HG03439 (cell line): ENCODE measurements at regions not wholly inside any gene's neighbourhood (a gene's known extent, or its start where the extent isn't known, plus 50 kb on each side); places are given as distances from the start of the nearest gene placed in this dataset.

Experiments used
- ATAC-seq: cut with Tn5 transposase; IDR thresholded peaks from one replicate; pipeline ENCODE4 v1.9.1; 2021; ENCODE audit warnings: mild to moderate bottlenecking, moderate library complexity; ENCODE audit not compliant: unreplicated experiment

DNA sequence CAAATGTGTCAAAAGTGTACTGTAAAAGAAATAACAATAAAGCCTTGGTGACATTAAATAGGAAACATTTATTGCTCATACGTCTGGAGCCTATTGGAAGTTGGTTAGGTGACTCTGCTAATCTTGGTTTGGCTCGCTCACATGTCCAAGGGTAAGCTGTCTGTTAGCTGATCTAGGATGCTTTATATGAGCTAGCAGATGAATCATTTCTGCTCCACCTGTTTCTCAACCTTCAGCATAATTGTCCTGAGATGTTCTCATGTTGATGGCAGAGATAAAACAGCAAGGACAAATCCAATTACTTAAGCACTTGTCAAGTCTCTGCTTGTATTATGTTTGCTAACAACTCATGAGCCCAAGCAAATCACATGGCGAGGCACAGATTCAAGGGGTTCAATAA lies 56.0 kb upstream of the CD53 start:
- no peak for ATAC-seq

DNA sequence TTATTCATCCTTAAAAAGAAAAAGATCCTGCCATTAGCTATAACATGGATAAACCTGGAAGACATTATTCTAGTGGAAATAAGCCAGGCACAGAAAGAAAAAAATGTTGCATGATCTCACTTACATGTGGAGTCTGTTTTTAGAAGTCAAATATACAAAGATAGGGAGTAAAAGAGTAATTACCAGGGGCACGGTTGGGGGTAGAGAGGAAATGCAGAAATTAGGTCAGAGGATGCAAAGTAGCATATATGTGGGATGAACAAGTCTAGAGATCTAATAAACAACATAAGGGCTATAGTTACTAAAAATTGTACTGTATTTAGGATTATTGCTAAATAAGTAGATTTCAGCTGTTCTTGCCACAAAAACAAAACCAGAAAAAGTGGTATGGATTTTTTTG lies 61.4 kb upstream of the CD53 start:
- ATAC-seq = no peak

DNA sequence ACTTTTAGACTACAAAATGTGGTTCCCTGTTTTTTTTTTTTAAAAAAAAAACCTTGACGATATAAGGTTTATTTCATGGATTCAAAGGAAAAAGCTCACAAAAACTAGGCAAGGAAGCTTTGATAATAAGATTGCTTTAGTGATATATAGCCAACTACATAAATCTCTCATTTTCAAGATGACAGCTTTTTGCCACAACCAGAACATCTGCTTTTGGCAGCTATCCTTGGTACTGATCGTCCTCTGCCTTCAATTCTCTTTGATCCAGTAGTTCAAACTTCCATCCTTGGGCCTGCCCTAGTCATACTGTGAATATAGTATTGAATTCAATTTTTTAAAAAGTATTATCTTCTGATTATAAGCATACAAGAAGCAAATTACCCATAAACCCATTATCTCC lies 72.9 kb upstream of the CD53 start:
- ATAC-seq = no peak

DNA sequence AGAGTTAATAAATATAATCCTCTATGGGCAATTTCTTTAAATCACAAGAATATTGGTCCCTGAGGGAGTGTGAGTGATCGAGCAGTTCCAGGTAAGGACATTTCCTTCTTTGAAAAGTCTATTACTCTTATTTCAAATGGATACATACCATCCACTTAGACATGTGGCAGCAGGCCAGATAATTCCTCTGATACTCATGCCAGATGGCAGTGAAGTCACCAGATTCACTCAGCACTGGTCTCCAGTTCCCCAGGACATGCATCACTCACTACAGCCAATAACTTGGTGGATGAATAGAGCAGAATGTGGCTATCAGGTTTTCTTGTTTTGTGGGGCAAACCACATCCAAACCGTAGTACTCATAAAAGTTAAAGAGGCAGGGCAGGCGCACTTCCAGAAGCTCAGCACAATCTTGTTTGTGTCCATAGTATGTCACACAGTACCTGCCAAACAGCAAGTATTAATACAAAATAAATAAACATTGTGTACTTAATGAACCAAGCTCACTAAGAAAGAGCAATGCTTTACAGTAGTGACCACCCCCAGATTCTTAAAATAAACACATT lies 74.2 kb upstream of the CD53 start:
- no peak for ATAC-seq

DNA sequence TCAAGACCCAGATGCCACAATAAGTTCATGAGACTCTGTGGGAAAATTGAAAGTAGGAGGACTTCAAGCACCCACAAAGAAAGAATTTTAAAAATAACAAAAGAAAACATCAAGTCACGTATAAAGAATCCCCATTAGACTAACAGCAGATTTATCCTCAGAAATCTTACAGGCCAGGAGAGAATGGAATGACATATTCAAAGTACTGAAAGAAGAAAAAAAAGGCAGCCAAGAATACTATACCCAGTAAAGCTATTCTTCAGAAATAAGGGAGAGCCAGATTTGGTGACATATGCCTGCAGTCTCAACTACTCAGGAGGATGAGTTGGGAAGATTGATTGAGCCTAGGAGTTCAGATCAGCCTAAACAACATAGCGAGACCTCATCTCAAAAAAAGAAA lies 84.3 kb upstream of the CD53 start:
- ATAC-seq = no peak

DNA sequence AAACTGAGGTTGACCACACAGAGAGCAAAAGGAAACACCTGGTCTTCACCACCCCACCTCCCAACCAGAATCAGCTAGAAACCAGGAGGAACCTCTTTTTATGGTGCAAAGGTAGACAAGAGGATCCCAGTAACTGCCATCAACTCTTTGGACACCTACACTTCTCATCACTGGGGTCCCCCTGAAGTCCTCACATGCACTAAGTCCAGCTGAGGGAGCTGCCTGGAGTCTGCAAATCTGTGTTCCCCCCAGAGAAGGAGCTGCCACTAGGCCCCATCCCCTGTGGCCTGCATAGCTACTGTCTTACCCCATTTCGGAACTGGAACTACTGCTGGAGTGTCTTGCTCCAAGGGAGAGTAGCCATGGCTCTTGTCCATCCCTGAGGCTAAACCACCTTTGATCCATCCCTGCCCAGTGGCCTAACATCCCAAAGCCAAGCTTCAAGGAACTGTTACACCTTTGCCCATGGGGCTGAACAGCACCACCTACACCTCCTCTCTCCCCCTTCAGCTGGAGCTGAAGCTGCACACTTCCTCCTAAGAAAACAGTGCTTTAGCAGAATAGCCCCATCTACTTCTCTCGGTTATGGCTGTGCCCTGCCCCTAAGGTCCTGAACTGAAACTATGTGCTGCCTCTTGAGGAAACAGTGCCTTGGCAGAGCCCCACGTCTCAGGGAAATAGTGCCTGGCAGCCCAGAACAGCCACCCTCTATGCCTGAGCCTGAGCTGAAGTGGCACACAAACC lies 85.4 kb upstream of the CD53 start:
- peak; percentile 79 for ATAC-seq

DNA sequence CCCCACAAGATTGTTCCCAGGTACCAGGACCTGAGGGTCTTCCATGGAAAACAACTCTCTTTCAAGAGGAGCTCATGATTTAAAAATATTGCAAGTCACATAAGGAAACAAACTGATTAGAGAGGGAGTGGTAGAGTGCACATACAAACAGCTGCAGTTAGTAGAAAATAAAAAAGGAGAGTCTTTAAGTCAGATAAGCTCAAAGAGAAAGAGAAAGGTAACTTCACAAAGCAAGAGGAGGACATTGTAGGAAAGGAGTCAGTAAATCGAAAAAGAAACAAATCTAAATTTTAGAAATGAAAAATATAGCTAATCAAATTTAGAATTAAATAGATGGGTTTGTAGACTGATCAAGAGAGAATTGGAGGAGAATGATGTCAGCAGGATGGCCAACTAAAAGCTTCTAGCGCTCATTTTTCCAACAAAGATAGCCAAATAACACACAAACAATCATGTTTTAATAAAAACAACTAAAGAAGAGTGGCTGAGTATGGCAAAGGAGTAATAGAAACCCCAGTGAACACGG lies 86.1 kb upstream of the CD53 start:
- no peak for ATAC-seq

DNA sequence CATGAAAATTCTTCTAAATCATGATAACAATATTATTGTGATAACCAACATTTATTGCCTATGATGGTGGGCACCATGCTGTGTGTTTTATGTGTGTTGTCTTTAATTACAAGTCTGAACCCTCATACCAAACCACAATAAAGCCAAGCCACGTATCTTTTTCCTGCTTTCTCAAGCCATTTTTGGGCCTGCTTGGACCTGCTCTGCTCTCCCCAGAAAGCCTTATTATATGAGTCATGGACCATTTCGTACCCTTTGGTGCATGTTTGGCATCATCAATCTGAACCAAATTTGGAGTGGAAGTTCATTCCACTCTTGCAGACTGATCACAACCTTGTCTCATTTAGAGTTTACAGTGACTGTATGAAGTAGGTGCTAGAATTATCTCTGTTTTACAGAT lies 87.3 kb upstream of the CD53 start:
- no peak for ATAC-seq

DNA sequence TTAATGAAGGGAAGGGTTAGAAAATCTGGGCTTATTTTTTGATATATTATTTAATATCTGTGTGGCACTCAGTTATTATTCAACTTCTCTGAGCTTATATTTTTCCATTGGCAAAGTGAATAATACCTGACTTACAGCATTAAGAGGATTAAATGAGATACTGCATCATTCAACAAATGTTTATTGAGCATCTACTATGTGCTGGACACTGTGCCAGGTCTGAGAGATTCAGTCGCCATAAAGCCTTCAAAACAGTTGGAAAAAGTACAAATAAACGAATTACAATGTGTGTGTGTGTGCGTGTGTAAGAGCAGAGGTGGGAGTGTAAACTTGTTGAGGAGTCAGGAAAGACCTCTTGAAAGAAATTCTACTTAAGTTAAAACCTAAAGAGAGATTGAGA lies 87.9 kb upstream of the CD53 start:
- no peak for ATAC-seq

DNA sequence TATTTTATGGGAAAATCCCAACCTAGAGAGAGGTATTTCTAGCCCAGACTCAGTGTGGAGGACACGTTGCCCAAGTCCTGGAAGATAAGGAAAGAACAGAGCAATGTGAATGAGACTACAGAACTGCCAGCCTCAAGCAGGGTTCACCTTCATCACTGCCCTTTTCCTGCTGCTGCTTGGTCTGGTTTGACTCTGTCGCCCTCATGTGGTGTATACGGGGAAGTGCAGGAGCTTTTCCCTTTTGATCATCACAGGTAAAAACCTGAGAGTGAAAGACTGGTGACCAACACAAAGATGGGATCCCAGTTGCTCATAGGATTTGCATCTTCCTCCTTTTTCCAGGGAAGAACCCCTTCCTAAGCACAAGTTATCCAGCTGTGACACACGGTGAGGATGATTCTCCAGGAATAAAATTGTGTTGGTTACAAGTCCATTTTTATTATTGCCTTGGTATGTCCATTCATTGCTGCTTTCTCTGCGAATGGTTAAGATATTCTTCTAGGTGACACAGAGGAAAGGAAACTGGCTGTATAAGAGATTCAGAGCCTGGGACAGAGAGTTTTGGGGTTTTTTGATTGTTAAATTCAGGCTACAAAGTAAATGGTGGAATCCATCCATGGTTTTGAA lies 89.5 kb upstream of the CD53 start:
- no peak for ATAC-seq

DNA sequence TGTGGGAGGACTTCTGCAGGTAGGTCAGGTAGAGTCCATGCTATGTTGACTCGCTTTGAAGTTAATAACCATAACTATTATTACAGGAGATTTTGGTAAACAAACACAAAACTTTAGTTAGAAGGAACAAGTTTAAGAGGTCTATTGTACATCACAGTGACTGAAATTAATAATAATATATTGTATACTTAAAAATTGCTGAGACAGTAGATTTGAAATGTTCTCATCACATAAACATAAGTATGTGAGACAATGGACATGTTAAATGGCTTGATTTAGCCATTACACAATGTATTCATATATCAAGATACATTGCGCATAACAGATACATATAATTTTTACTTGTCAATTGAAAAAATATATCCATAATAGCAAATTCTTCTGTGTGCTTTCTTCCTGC lies 91.4 kb upstream of the CD53 start:
- ATAC-seq = no peak

DNA sequence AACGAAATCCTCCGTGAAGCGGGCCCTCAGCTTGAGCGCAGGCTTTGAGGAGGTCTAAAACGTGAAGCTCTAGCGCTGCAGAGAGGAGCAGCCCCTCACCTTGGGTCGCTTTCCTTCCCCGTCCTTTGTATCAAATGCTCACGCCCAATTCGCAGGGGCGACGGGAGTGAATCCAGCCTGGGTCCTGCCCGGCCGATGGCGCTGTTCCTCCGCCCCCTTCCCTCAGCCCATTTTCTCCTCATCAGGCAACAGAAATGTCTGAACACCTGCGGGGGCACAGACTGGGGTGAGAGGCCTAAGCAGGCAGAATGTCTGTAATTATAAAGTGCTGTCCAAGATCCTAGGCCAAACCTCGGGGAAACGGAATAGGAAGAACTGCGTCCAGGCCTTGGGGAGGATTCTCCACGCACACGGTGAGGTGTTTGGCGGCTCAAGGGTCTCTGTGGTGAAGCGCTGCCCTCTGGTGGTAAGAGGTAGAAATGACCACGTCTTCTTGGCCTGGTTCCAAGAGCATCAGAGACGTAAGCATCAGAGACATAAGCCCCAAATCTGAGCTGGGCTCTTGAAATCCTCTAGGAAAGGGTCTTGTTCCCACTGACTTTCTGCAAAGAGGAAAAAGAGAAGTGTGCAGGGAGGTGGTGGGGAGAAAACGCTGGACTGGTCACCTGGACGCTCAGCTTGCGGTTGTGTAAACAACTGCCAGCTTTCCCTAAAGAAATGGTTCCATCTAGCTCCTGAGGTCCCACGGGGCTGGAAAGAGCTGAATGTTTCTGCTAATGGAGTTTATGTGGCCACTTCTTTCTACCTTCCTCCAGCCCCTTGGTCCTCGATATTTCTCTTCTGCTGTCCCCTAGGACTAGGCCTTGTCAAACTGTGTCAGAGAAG lies 92.1 kb upstream of the CD53 start:
- ATAC-seq = no peak

DNA sequence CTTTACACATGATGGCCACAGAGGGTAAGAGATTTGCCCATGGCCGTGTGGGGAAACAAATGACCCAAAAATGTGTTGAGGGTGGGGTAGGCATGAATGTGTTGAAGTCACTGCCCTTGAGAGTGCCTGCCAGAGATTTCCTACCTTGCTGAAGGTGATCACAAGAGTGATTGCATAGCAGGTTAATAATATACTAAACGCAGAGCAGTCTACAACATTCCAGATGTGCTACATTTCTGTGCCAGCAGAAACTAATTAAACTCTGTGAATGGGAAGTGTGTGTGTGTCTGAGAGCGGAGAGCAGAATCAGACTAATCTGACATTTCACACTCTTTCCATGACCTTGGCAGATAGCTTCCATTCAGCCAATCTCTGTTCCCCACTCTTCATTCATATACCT lies 93.3 kb upstream of the CD53 start:
- ATAC-seq = no peak

DNA sequence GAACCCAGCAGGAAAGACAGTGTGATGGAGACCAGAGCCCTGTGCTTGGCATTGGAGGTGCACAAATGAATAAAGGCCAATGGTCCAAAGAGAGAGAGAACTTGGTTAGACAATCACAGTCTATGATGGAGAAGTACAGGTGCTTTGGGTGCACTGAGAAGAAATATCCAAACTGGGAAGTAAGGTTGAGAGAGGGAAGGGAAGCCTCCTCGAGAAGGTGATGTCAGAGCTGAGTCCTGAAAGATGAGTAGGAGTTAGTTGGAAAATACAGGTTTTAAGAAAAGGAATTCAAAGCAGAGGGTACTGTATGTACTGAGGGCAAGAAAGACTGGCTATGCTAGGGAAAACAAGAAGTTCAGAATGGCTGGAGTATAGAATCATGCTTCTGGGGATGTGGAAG lies 94.1 kb upstream of the CD53 start:
- ATAC-seq = no peak

DNA sequence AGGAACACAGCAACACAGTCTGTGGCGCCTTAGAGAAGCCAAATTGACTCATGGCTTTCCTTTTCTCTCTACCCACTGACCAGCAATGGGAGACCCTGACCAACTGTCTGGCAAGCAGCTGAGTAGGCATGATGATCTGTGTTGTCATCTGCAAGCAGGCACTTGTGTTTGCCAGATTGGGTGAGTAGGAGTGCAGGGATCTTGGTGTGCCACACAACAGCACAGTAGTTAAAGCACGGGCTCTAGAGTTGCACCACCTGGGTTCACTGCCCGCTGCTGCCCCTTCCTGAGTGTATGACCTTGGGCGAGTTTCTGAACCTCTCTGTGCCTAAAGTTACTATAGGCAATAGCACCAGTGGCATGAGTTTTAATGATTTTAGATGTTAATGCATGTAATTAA lies 95.7 kb upstream of the CD53 start:
- no peak for ATAC-seq

DNA sequence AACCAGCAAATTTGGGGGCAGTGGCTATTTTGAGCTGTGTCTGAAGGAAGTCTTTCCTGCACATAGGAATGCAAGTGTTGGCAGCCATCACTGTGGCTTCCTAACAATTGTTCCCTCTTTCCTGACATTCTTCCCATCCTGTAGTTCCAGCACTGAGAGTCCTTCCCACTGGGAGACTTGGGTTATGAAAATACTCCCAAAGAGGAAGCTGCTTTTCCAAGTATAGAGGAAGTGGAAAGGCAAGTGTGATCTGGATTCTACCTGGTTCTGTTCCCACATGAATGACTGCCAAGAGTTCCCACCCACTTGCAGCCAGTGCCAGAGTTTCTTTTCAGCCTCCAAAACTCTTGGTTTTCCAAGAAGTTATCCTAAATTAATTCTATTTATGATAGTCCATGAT lies 98.5 kb upstream of the CD53 start:
- ATAC-seq = no peak

DNA sequence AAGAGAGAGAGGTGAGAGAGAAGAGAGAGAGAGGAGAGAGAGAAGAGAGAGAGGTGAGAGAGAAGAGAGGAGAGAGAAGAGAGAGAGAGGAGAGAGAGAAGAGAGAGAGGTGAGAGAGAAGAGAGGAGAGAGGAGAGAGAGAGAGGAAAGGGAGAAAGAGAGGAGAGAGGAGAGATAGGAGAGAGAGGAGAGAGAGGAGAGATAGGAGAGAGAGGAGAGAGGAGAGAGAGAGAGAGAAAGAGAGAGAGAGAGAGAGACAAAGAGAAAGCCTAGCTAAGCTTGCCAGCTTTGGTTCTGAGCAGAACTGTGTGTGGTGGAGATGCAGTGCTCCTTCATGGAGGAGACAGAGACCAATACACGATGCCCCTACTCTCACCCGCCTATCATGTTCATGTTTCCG lies 99.1 kb upstream of the KCNA3 start:
- no peak for ATAC-seq

DNA sequence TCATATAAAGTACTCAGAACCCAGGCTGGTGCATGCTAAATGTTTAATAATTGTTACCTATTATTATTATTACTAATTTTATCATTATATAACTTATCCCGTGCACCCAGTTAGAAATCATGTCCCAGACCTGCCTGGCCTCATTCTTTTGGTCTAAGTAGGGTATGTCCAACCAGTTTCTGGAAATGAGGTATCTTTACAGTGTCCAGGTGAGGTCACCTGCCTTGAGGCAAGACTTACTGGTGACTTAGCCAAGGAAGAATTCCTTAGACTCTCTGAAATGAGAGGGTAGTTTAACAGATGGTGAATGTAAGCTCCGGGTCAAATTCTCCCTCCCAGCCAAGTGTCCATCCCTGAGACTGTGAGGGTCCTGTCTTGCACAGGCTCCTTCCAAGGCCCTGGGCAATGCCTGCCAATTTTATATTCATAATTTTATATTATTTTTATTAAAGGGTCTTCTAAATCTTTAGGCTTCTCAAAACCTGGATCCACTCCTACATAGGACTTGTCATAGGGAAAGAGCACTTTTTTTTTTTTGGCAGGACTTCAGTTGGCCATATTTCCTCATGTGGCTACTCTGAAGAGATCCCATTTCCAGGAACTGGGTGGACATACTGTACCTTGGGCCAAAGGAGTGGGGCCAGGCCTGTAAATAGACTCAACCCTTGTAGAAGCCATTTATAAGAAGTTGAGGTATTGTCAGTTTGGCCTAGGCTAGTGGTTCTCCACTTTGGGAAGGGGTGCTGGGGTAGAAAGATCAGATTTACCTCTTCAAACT lies 96.7 kb upstream of the KCNA3 start:
- ATAC-seq = no peak

DNA sequence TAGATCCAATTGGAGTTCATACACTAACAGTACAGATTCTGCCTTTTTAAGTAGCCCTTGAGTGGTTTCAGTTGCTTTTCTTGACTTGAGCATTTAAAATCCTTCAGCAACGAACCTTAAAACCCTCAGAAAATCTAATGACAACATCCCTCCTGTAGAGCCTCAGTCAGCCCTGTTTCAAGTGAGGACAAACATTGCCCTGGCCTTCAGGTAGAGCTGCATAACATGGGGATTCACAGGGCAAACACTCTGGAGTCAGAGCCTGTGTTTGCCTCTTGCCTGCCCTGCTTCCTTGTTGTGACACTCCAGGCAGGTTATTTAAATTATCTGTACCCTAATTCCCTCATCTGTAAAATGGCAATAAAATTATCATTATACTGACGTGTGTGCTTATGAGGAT lies 96.1 kb upstream of the KCNA3 start:
- no peak for ATAC-seq

DNA sequence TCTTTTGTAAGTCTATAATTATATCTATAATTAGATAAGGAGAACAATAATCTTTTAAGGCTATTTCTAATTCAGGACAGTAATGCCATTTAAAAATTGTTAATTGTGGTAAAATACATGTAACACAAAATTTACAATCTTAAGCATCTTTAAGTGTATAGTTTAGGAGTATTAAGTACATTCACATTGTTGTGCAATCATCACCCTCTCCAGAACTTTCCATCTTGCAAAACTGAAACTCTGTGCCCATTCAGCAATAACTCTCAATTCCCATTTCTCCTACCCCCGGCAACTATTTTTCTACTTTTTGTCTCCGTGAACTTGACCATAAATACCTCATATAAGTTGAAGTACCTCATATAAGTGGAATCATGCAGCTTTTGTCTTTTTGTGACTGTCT lies 93.9 kb upstream of the KCNA3 start:
- no peak for ATAC-seq

DNA sequence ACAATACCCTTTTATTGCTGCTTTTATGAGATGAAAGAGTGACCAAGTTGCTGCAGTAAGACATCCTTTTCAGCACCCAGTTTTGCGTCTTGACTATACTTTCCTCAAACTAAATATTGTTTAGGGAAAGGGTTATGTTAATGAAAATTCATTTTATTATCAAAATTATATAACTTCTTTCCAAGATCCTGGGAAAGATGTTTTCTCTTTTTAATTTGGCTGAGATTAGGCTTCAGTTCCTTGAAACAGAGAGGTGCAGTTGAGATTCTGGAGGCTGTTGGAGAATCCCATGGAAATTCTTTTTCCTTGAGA lies 91.6 kb upstream of the KCNA3 start:
- ATAC-seq = no peak
